Astrocyte (in vitro differentiated cells and primary cell): ENCODE measurements at regions not wholly inside any gene's neighbourhood (a gene's known extent, or its start where the extent isn't known, plus 50 kb on each side); places are given as distances from the start of the nearest gene placed in this dataset.

Experiments used
- DNase-seq: peaks from one replicate; pipeline ENCODE4 v3.0.0-alpha.2; 2010; ENCODE audit warnings: low read depth
- FAIRE-seq: peaks from 2 replicates; lab custom pipeline; 2011; peaks lifted over from hg19 to GRCh38; lab: Jason Lieb, UNC
- H2AFZ ChIP-seq: 2 replicates; pipeline ENCODE4 v1.6.0; 2012; ENCODE audit warnings: low read depth, low read length, inconsistent platforms
- H3K27ac ChIP-seq: 2 replicates; pipeline ENCODE4 v1.5.1; 2011; ENCODE audit warnings: low read depth, low read length, inconsistent platforms
- H3K27me3 ChIP-seq: 2 replicates; pipeline ENCODE4 v1.6.0; 2011; ENCODE audit warnings: low read length, inconsistent platforms; ENCODE audit not compliant: insufficient read depth
- H3K36me3 ChIP-seq: 2 replicates; pipeline ENCODE4 v1.5.1; 2011; ENCODE audit warnings: low read length, inconsistent platforms; ENCODE audit not compliant: insufficient read depth
- H3K4me1 ChIP-seq: 2 replicates; pipeline ENCODE4 v1.5.1; 2011; ENCODE audit warnings: low read length, inconsistent platforms; ENCODE audit not compliant: insufficient read depth
- H3K4me2 ChIP-seq: 2 replicates; pipeline ENCODE4 v1.6.0; 2012; ENCODE audit warnings: low read length, inconsistent platforms
- H3K4me3 ChIP-seq: 2 replicates; pipeline ENCODE4 v1.5.1; 2011; ENCODE audit warnings: low read depth, mild to moderate bottlenecking, low read length, inconsistent platforms; ENCODE audit not compliant: insufficient read depth
- H3K79me2 ChIP-seq: 2 replicates; pipeline ENCODE4 v1.6.0; 2012; ENCODE audit warnings: mild to moderate bottlenecking, low read length, inconsistent platforms; ENCODE audit not compliant: insufficient read depth
- H3K9ac ChIP-seq: 2 replicates; pipeline ENCODE4 v1.6.0; 2012; ENCODE audit warnings: mild to moderate bottlenecking, low read length, inconsistent platforms
- H3K9me3 ChIP-seq: 2 replicates; pipeline ENCODE4 v1.5.1; 2012; ENCODE audit warnings: low read depth, mild to moderate bottlenecking, low read length, inconsistent platforms; ENCODE audit not compliant: insufficient read depth
- H4K20me1 ChIP-seq: 2 replicates; pipeline ENCODE4 v1.6.0; 2012; ENCODE audit warnings: low read length, inconsistent platforms; ENCODE audit not compliant: insufficient read depth
- H3K27ac Mint-ChIP-seq: one replicate; pipeline ENCODE4 v1.8.0; 2021; ENCODE audit warnings: mild to moderate bottlenecking, mixed read lengths; ENCODE audit not compliant: unreplicated experiment
- H3K27me3 Mint-ChIP-seq: one replicate; pipeline ENCODE4 v1.8.0; 2021; ENCODE audit warnings: low read depth, mixed read lengths; ENCODE audit not compliant: unreplicated experiment
- H3K36me3 Mint-ChIP-seq: one replicate; pipeline ENCODE4 v1.8.0; 2021; ENCODE audit warnings: low read depth, mixed read lengths; ENCODE audit not compliant: unreplicated experiment
- H3K4me1 Mint-ChIP-seq: one replicate; pipeline ENCODE4 v1.8.0; 2021; ENCODE audit warnings: low read depth, mixed read lengths; ENCODE audit not compliant: unreplicated experiment
- H3K4me3 Mint-ChIP-seq: one replicate; pipeline ENCODE4 v1.8.0; 2021; ENCODE audit warnings: mild to moderate bottlenecking, moderate library complexity, mixed read lengths; ENCODE audit not compliant: unreplicated experiment
- H3K9me3 Mint-ChIP-seq: one replicate; pipeline ENCODE4 v1.8.0; 2021; ENCODE audit warnings: mild to moderate bottlenecking, mixed read lengths; ENCODE audit not compliant: unreplicated experiment
- EZH2 ChIP-seq: IDR thresholded peaks from 2 replicates; pipeline ENCODE4 v1.6.1; 2012; ENCODE audit warnings: mild to moderate bottlenecking, low read length, inconsistent platforms; ENCODE audit not compliant: insufficient read depth
- TF ChIP-seq, protein P1 (sequence below): IDR thresholded peaks from 2 replicates; pipeline ENCODE4 v1.5.1; 2011; ENCODE audit warnings: low read depth, mild to moderate bottlenecking, inconsistent platforms, low read length, moderate library complexity; ENCODE audit not compliant: insufficient read depth

- Mint-ChIP-seq H3K9me3 (no peaks in the 10 kb centered on the region), H3K4me3 (no peak overlapping the region), H3K4me1 (no peaks in the 10 kb centered on the region), H3K36me3 (no peaks in the 10 kb centered on the region), H3K27ac (no peak overlapping the region), H3K27me3 (no peaks in the 10 kb centered on the region)
- no peak overlapping the region for H3K4me2 ChIP-seq
- no peaks in the 10 kb centered on the region for H3K79me2 ChIP-seq
- H3K4me3 ChIP-seq, result no peak overlapping the region
- no peaks in the 10 kb centered on the region for H3K27me3 ChIP-seq
- no peaks in the 10 kb centered on the region for H4K20me1 ChIP-seq
- H3K4me1 ChIP-seq, result no peaks in the 10 kb centered on the region
- DNase-seq, result no peak
- H3K9me3 ChIP-seq, result no peaks in the 10 kb centered on the region
- TF ChIP-seq, protein P1, sequence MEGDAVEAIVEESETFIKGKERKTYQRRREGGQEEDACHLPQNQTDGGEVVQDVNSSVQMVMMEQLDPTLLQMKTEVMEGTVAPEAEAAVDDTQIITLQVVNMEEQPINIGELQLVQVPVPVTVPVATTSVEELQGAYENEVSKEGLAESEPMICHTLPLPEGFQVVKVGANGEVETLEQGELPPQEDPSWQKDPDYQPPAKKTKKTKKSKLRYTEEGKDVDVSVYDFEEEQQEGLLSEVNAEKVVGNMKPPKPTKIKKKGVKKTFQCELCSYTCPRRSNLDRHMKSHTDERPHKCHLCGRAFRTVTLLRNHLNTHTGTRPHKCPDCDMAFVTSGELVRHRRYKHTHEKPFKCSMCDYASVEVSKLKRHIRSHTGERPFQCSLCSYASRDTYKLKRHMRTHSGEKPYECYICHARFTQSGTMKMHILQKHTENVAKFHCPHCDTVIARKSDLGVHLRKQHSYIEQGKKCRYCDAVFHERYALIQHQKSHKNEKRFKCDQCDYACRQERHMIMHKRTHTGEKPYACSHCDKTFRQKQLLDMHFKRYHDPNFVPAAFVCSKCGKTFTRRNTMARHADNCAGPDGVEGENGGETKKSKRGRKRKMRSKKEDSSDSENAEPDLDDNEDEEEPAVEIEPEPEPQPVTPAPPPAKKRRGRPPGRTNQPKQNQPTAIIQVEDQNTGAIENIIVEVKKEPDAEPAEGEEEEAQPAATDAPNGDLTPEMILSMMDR, result no peak
- no peak for TF ChIP-seq EZH2
- H3K36me3 ChIP-seq, result no peaks in the 10 kb centered on the region
- H3K27ac ChIP-seq, result no peak overlapping the region
- H2AFZ ChIP-seq, result no peak overlapping the region
- no peak overlapping the region for H3K9ac ChIP-seq
- FAIRE-seq, result no peak
Observed at GRCh38 chr17:55873017-55873758, 122.3 kb downstream of the PCTP start.

- H3K9me3 ChIP-seq, result no peaks in the 10 kb centered on the region
- H3K9ac ChIP-seq, result no peak overlapping the region
- no peaks in the 10 kb centered on the region for H3K4me1 Mint-ChIP-seq
- no peaks in the 10 kb centered on the region for H3K36me3 ChIP-seq
- DNase-seq (no peak), FAIRE-seq (no peak)
- no peaks in the 10 kb centered on the region for H3K27me3 Mint-ChIP-seq
- H3K4me1 ChIP-seq, result no peaks in the 10 kb centered on the region
- no peaks in the 10 kb centered on the region for H3K27me3 ChIP-seq
- TF ChIP-seq EZH2, result no peak
- TF ChIP-seq, protein P1, result no peak
- H3K36me3 Mint-ChIP-seq, result no peaks in the 10 kb centered on the region
- no peak overlapping the region for H3K4me3 ChIP-seq
- H3K27ac ChIP-seq, result no peak overlapping the region
- H3K4me3 Mint-ChIP-seq, result no peak overlapping the region
- H3K4me2 ChIP-seq, result no peak overlapping the region
- peaks cover 1% of the 10 kb centered on the region for H3K9me3 Mint-ChIP-seq
- H3K79me2 ChIP-seq, result no peaks in the 10 kb centered on the region
- H4K20me1 ChIP-seq, result no peaks in the 10 kb centered on the region
- H2AFZ ChIP-seq, result no peak overlapping the region
- no peak overlapping the region for H3K27ac Mint-ChIP-seq
Observed at GRCh38 chr17:55883149-55883548, 132.3 kb downstream of the PCTP start.

- DNase-seq (no peak), FAIRE-seq (no peak)
- Histone ChIP-seq H2AFZ (no peak overlapping the region), H4K20me1 (no peaks in the 10 kb centered on the region), H3K9ac (no peak overlapping the region), H3K4me1 (no peaks in the 10 kb centered on the region), H3K4me2 (no peak overlapping the region), H3K36me3 (no peaks in the 10 kb centered on the region), H3K27ac (no peak overlapping the region), H3K27me3 (no peaks in the 10 kb centered on the region), H3K4me3 (no peak overlapping the region), H3K79me2 (no peaks in the 10 kb centered on the region), H3K9me3 (peaks cover 4% of the 10 kb centered on the region)
- Mint-ChIP-seq H3K27me3 (no peaks in the 10 kb centered on the region), H3K4me3 (no peak overlapping the region), H3K9me3 (no peaks in the 10 kb centered on the region), H3K27ac (no peak overlapping the region), H3K4me1 (no peaks in the 10 kb centered on the region), H3K36me3 (no peaks in the 10 kb centered on the region)
- TF ChIP-seq EZH2, result no peak
- TF ChIP-seq, protein P1, result no peak
Observed at GRCh38 chr17:55887531-55887930, 136.7 kb downstream of the PCTP start.
